Heart left ventricle (tissue), 13 donors: ENCODE measurements at regions not wholly inside any gene's neighbourhood (a gene's known extent, or its start where the extent isn't known, plus 50 kb on each side); places are given as distances from the start of the nearest gene placed in this dataset.

ENCODE experiments used
- CTCF ChIP-seq, 12 donors: fragments of 200-600 bp; sonication (generic) in 4 of 12; IDR thresholded peaks; one replicate each; pipeline versions ENCODE4 v1.5.0 to v1.8.0; 2018 to 2022; ENCODE audit warnings: antibody characterized with exemption in 12 of 12, mild to moderate bottlenecking in 5 of 12
- POLR2A ChIP-seq, 2 donors: fragments of 450-650 bp; IDR thresholded peaks; one replicate each; pipeline ENCODE4 v1.6.1; 2017; ENCODE audit warnings: antibody characterized with exemption in 2 of 2, mild to moderate bottlenecking in 2 of 2, moderate library complexity in 2 of 2
- donor health status: ischemic (EF 13 %, LVEDD 7.1; RV severe dilation, severe dysfunction).
- donor health status: DM: no; HTN: yes; CAD: no.
- donor health status: DM: no; HTN: no; CAD: no.
- donor health status: ischemic (EF 25% LVEDD 6.9; RV normal size, moderate dysfunction).
- donor health status: ischemic (EF 25% LVEDD 5.7; RV mildly dilated, moderate dysfunction).
- donor health status: ischemic (EF 35%, LVEDD 5.7; RV mildly dilated, moderate dysfunction).
- donor health status: nonischemic (EF 11% LVEDD 7.7; RV severe dilation, severe dysfunction).
- donor health status: DM: yes; HTN: yes; CAD: no.
- donor health status: PGD.
- donor health status: ischemic (EF 29% LVEDD 5.4; RV normal size, mild dysfunction).
- donor health status: nonischemic (EF 23%, LVEDD 6.1; RV moderate dilation, normal function).

DNA sequence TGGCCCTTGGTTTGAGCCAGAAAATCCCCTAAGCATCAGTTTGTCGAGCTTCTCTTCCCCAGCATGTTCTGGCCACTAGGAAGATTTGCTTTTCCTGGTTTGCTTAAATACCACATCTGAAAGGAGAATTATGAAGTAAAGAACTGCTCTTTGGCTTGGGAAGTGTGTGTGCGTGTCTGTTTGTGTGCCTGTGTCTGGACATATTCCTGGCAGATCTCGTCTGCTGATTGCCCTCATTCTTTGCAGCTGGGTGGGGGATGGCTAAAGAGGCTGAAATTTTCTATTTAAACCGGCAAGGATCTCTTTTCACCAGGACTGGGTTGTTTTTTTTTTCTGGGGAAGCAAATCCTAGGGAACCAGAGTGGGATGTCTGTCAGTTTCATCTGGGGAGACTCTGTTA lies 57.3 kb upstream of the MBOAT2 start:
- TF ChIP-seq CTCF (IDR thresholded peaks at IDR 0.05): no peak
- TF ChIP-seq POLR2A (IDR thresholded peaks at IDR 0.05): no peak
